Liver (tissue), 8 donors: ENCODE measurements at regions not wholly inside any gene's neighbourhood (a gene's known extent, or its start where the extent isn't known, plus 50 kb on each side); places are given as distances from the start of the nearest gene placed in this dataset.

Experiments used
- DNase-seq: peaks from one replicate; pipeline ENCODE4 v3.0.0-alpha.2; 2017; ENCODE audit warnings: low spot score
- H3K27ac ChIP-seq, 2 donors: one replicate each; pipeline ENCODE4 v1.7.0; 2013; ENCODE audit warnings: inconsistent platforms in 2 of 2, low read length in 2 of 2, control low read depth in 1 of 2, low read depth in 1 of 2, mild to moderate bottlenecking in 1 of 2
- H3K27me3 ChIP-seq, 4 donors: one replicate each; pipeline versions ENCODE4 v1.6.1 to v1.7.0; 2013; ENCODE audit warnings: low read length in 3 of 4, inconsistent platforms in 1 of 4, mild to moderate bottlenecking in 1 of 4, moderate library complexity in 1 of 4; ENCODE audit not compliant: control insufficient read depth in 4 of 4, insufficient read depth in 4 of 4
- H3K36me3 ChIP-seq, 4 donors: one replicate each; pipeline versions ENCODE4 v1.6.1 to v1.7.0; 2013; ENCODE audit warnings: low read length in 3 of 4, mild to moderate bottlenecking in 3 of 4, low read depth in 1 of 4, moderate library complexity in 1 of 4; ENCODE audit not compliant: control insufficient read depth in 4 of 4, insufficient read depth in 3 of 4
- H3K4me1 ChIP-seq, 4 donors: one replicate each; pipeline versions ENCODE4 v1.6.1 to v1.7.0; 2013; ENCODE audit warnings: low read length in 3 of 4, mild to moderate bottlenecking in 3 of 4, moderate library complexity in 1 of 4; ENCODE audit not compliant: control insufficient read depth in 4 of 4, insufficient read depth in 4 of 4
- H3K4me3 ChIP-seq, 3 donors: one replicate each; pipeline versions ENCODE4 v1.6.1 to v1.7.0; 2013; ENCODE audit warnings: low read length in 3 of 3, control low read depth in 1 of 3, low read depth in 1 of 3, mild to moderate bottlenecking in 1 of 3
- H3K9ac ChIP-seq, 2 donors: one replicate each; pipeline ENCODE4 v1.7.0; 2013; ENCODE audit warnings: low read length in 2 of 2, mild to moderate bottlenecking in 2 of 2, moderate library complexity in 2 of 2, control low read depth in 1 of 2, low read depth in 1 of 2
- H3K9me3 ChIP-seq, 4 donors: one replicate each; pipeline versions ENCODE4 v1.6.1 to v1.7.0; 2013; ENCODE audit warnings: low read length in 3 of 4; ENCODE audit not compliant: control insufficient read depth in 4 of 4
- EGR1 ChIP-seq, 2 donors: IDR thresholded peaks; 2 replicates each; pipeline ENCODE4 v1.6.1; 2016 to 2018; ENCODE audit warnings: antibody characterized with exemption in 2 of 2, low read depth in 2 of 2
- FOXA1 ChIP-seq: IDR thresholded peaks from 2 replicates; pipeline ENCODE4 v1.6.1; 2016; ENCODE audit warnings: antibody characterized with exemption
- FOXA2 ChIP-seq: IDR thresholded peaks from 2 replicates; pipeline ENCODE4 v1.6.1; 2016; ENCODE audit warnings: antibody characterized with exemption
- GABPA ChIP-seq, 2 donors: IDR thresholded peaks in 1 of 2; conservative IDR thresholded peaks in 1 of 2; 2 replicates each; pipeline ENCODE4 v1.6.1; 2016; ENCODE audit warnings: antibody characterized with exemption in 2 of 2, mild to moderate bottlenecking in 1 of 2, moderate library complexity in 1 of 2
- HNF4A ChIP-seq, 2 donors: conservative IDR thresholded peaks; 2 replicates each; pipeline ENCODE4 v1.6.1; 2016; ENCODE audit warnings: antibody characterized with exemption in 2 of 2, mild to moderate bottlenecking in 2 of 2
- HNF4G ChIP-seq: IDR thresholded peaks from 2 replicates; pipeline ENCODE4 v1.6.1; 2016; ENCODE audit warnings: antibody characterized with exemption
- JUND ChIP-seq, 2 donors: IDR thresholded peaks; 2 replicates each; pipeline ENCODE4 v1.6.1; 2016; ENCODE audit warnings: antibody characterized with exemption in 2 of 2
- NR2F2 ChIP-seq: IDR thresholded peaks from 2 replicates; pipeline ENCODE4 v1.6.1; 2016; ENCODE audit warnings: antibody characterized with exemption
- RAD21 ChIP-seq, 2 donors: IDR thresholded peaks; 2 replicates each; pipeline ENCODE4 v1.6.1; 2016; ENCODE audit warnings: antibody characterized with exemption in 2 of 2, mild to moderate bottlenecking in 2 of 2
- RXRA ChIP-seq, 2 donors: IDR thresholded peaks; 2 replicates each; pipeline ENCODE4 v1.6.1; 2017 to 2018; ENCODE audit warnings: antibody characterized with exemption in 2 of 2, mild to moderate bottlenecking in 1 of 2
- SP1 ChIP-seq: IDR thresholded peaks from 2 replicates; pipeline ENCODE4 v1.6.1; 2018; ENCODE audit warnings: antibody characterized with exemption, mild to moderate bottlenecking
- TAF1 ChIP-seq: conservative IDR thresholded peaks from 2 replicates; pipeline ENCODE4 v1.6.1; 2016; ENCODE audit warnings: antibody characterized with exemption, mild to moderate bottlenecking
- YY1 ChIP-seq: IDR thresholded peaks from 2 replicates; pipeline ENCODE4 v1.6.1; 2016; ENCODE audit warnings: antibody characterized with exemption, mild to moderate bottlenecking
- WGBS: extraction: QIAGEN DNeasy Blood & Tissue Kit; methylation state at CpG from one replicate; pipeline ENCODE4 v1.1.7; 2013; 5-methylcytosine and 5-hydroxymethylcytosine counted together
- TF ChIP-seq, protein P1 (sequence below): IDR thresholded peaks from 2 replicates; pipeline ENCODE4 v1.6.1; 2016; ENCODE audit warnings: antibody characterized with exemption, mild to moderate bottlenecking
- TF ChIP-seq, protein P2 (sequence below): IDR thresholded peaks from 2 replicates; pipeline ENCODE4 v1.6.1; 2016; ENCODE audit warnings: antibody characterized with exemption
- TF ChIP-seq, protein P3 (sequence below): IDR thresholded peaks from 2 replicates; pipeline ENCODE4 v1.6.1; 2016; ENCODE audit warnings: antibody characterized with exemption
- TF ChIP-seq, protein P4 (sequence below): fragments of 150-350 bp; IDR thresholded peaks from 2 replicates; pipeline ENCODE4 v1.5.1; 2017; ENCODE audit warnings: improper control_type of control experiment, low read depth, low read length; ENCODE audit not compliant: missing input control
- TF ChIP-seq, protein P5 (sequence below): IDR thresholded peaks from 2 replicates; pipeline ENCODE4 v1.6.1; 2016; ENCODE audit warnings: antibody characterized with exemption
- donor health status: healthy.
- donor health status: healthy.
- donor health status: healthy.
- donor health status: healthy.
- donor health status: healthy.

DNA sequence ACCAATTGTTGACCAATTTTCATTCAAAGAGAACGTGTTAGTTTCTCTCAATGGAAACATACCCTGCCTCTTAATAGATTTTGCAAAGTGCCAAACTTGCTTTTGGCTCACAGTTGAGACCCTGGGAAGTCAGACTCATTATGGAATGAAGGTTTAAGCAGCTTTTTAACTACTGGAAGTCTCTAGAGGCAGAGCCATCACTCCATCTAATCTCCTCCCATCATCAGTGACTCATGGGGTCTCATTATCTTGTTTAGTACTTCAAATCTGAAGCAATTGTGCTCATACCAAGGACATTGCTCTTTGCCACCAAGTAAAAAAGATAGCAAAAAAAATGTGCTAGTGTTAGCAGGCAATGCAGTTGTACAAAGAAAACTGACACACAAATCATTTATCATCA, 537.1 kb upstream of the LRRC4C start:
- no peak overlapping the region for H3K27ac ChIP-seq
- H3K4me3 ChIP-seq: no peak overlapping the region
- no peaks in the 10 kb centered on the region for H3K9me3 ChIP-seq
- 44% methylated on average over 1 of the region's 1 CpG for WGBS
- H3K36me3 ChIP-seq: no peaks in the 10 kb centered on the region
- no peak overlapping the region for H3K9ac ChIP-seq
- H3K4me1 ChIP-seq: no peaks in the 10 kb centered on the region
- no peak for TF ChIP-seq RXRA (IDR thresholded peaks at IDR 0.05)
- TF ChIP-seq, protein P1, sequence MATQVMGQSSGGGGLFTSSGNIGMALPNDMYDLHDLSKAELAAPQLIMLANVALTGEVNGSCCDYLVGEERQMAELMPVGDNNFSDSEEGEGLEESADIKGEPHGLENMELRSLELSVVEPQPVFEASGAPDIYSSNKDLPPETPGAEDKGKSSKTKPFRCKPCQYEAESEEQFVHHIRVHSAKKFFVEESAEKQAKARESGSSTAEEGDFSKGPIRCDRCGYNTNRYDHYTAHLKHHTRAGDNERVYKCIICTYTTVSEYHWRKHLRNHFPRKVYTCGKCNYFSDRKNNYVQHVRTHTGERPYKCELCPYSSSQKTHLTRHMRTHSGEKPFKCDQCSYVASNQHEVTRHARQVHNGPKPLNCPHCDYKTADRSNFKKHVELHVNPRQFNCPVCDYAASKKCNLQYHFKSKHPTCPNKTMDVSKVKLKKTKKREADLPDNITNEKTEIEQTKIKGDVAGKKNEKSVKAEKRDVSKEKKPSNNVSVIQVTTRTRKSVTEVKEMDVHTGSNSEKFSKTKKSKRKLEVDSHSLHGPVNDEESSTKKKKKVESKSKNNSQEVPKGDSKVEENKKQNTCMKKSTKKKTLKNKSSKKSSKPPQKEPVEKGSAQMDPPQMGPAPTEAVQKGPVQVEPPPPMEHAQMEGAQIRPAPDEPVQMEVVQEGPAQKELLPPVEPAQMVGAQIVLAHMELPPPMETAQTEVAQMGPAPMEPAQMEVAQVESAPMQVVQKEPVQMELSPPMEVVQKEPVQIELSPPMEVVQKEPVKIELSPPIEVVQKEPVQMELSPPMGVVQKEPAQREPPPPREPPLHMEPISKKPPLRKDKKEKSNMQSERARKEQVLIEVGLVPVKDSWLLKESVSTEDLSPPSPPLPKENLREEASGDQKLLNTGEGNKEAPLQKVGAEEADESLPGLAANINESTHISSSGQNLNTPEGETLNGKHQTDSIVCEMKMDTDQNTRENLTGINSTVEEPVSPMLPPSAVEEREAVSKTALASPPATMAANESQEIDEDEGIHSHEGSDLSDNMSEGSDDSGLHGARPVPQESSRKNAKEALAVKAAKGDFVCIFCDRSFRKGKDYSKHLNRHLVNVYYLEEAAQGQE: no peak
- TF ChIP-seq JUND (IDR thresholded peaks at IDR 0.05): no peak
- no peak for TF ChIP-seq FOXA1
- TF ChIP-seq TAF1: no peak
- TF ChIP-seq NR2F2: no peak
- TF ChIP-seq, protein P2, sequence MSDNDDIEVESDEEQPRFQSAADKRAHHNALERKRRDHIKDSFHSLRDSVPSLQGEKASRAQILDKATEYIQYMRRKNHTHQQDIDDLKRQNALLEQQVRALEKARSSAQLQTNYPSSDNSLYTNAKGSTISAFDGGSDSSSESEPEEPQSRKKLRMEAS: no peak
- TF ChIP-seq EGR1 (IDR thresholded peaks at IDR 0.05; ENCODE audit: low read depth in 2 of 2): no peak
- no peak for TF ChIP-seq YY1
- TF ChIP-seq SP1: no peak
- no peak for TF ChIP-seq HNF4A (conservative IDR thresholded peaks at IDR 0.05)
- no peak for TF ChIP-seq FOXA2
- no peak for TF ChIP-seq HNF4G
- TF ChIP-seq, protein P3, sequence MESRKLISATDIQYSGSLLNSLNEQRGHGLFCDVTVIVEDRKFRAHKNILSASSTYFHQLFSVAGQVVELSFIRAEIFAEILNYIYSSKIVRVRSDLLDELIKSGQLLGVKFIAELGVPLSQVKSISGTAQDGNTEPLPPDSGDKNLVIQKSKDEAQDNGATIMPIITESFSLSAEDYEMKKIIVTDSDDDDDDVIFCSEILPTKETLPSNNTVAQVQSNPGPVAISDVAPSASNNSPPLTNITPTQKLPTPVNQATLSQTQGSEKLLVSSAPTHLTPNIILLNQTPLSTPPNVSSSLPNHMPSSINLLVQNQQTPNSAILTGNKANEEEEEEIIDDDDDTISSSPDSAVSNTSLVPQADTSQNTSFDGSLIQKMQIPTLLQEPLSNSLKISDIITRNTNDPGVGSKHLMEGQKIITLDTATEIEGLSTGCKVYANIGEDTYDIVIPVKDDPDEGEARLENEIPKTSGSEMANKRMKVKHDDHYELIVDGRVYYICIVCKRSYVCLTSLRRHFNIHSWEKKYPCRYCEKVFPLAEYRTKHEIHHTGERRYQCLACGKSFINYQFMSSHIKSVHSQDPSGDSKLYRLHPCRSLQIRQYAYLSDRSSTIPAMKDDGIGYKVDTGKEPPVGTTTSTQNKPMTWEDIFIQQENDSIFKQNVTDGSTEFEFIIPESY: no peak
- TF ChIP-seq RAD21 (IDR thresholded peaks at IDR 0.05): no peak
- TF ChIP-seq GABPA (IDR thresholded peaks at IDR 0.05 in 1 of 2, conservative IDR thresholded peaks at IDR 0.05 in 1 of 2): no peak
- TF ChIP-seq, protein P4, sequence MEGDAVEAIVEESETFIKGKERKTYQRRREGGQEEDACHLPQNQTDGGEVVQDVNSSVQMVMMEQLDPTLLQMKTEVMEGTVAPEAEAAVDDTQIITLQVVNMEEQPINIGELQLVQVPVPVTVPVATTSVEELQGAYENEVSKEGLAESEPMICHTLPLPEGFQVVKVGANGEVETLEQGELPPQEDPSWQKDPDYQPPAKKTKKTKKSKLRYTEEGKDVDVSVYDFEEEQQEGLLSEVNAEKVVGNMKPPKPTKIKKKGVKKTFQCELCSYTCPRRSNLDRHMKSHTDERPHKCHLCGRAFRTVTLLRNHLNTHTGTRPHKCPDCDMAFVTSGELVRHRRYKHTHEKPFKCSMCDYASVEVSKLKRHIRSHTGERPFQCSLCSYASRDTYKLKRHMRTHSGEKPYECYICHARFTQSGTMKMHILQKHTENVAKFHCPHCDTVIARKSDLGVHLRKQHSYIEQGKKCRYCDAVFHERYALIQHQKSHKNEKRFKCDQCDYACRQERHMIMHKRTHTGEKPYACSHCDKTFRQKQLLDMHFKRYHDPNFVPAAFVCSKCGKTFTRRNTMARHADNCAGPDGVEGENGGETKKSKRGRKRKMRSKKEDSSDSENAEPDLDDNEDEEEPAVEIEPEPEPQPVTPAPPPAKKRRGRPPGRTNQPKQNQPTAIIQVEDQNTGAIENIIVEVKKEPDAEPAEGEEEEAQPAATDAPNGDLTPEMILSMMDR: no peak
- TF ChIP-seq, protein P5, sequence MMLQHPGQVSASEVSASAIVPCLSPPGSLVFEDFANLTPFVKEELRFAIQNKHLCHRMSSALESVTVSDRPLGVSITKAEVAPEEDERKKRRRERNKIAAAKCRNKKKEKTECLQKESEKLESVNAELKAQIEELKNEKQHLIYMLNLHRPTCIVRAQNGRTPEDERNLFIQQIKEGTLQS: no peak
- no peak for DNase-seq
- H3K27me3 ChIP-seq: no peaks in the 10 kb centered on the region
